Common myeloid progenitor, CD34-positive (primary cell): ENCODE measurements at regions not wholly inside any gene's neighbourhood (a gene's known extent, or its start where the extent isn't known, plus 50 kb on each side); places are given as distances from the start of the nearest gene placed in this dataset.

Experiments used
- CTCF ChIA-PET: fragments of 350-600 bp; sonication (Branson Sonifier 250); formaldehyde crosslinking; loops from one replicate; lab custom pipeline; 2021; ENCODE audit warnings: antibody characterized with exemption; lab: Charles Lee
- POLR2A ChIA-PET: fragments of 350-600 bp; sonication (Branson Sonifier 250); formaldehyde crosslinking; loops from one replicate; lab custom pipeline; 2021; ENCODE audit warnings: antibody characterized with exemption; lab: Charles Lee
- DNase-seq, 3 donors: peaks; one replicate each; pipeline versions ENCODE4 v3.0.0 to v3.0.0-alpha.2; 2013
- H3K27ac ChIP-seq, 2 experiments: 1 replicate in 1 of 2; 2 replicates in 1 of 2; pipeline ENCODE4 v1.7.0; 2013; ENCODE audit warnings: inconsistent platforms in 2 of 2, low read length in 2 of 2, mild to moderate bottlenecking in 2 of 2, low read depth in 1 of 2, moderate library complexity in 1 of 2; ENCODE audit not compliant: severe bottlenecking in 2 of 2, insufficient read depth in 1 of 2, poor library complexity in 1 of 2
- H3K27me3 ChIP-seq, 5 experiments: replicated peaks in 2 of 5; 1 replicate in 3 of 5; 2 replicates in 2 of 5; pipeline versions ENCODE4 v1.6.1 to v1.7.0; 2013; ENCODE audit warnings: low read length in 4 of 5, mild to moderate bottlenecking in 2 of 5, moderate library complexity in 2 of 5, inconsistent platforms in 1 of 5; ENCODE audit not compliant: insufficient read depth in 5 of 5, control insufficient read depth in 4 of 5
- H3K36me3 ChIP-seq, 4 experiments: 1 replicate in 2 of 4; 2 replicates in 2 of 4; pipeline versions ENCODE4 v1.6.1 to v1.7.0; 2013; ENCODE audit warnings: low read length in 3 of 4, control low read depth in 1 of 4, mild to moderate bottlenecking in 1 of 4; ENCODE audit not compliant: control insufficient read depth in 4 of 4, insufficient read depth in 4 of 4
- H3K4me1 ChIP-seq, 4 experiments: 1 replicate in 3 of 4; 2 replicates in 1 of 4; pipeline versions ENCODE4 v1.6.1 to v1.7.1; 2013; ENCODE audit warnings: low read length in 3 of 4, mild to moderate bottlenecking in 3 of 4, control low read depth in 1 of 4, inconsistent platforms in 1 of 4, moderate library complexity in 1 of 4; ENCODE audit not compliant: control insufficient read depth in 4 of 4, insufficient read depth in 4 of 4; ENCODE audit errors: control extremely low read depth in 1 of 4
- H3K4me3 ChIP-seq, 7 experiments: 1 replicate in 4 of 7; 2 replicates in 3 of 7; pipeline versions ENCODE4 v1.5.1 to v1.7.0; 2013; ENCODE audit warnings: mild to moderate bottlenecking in 7 of 7, low read length in 6 of 7, moderate library complexity in 6 of 7, inconsistent platforms in 2 of 7, low read depth in 2 of 7, control low read depth in 1 of 7; ENCODE audit not compliant: insufficient read depth in 4 of 7, control insufficient read depth in 1 of 7; ENCODE audit errors: extremely low read depth in 1 of 7
- H3K9me3 ChIP-seq, 5 experiments: 1 replicate in 4 of 5; 2 replicates in 1 of 5; pipeline versions ENCODE4 v1.6.1 to v1.7.1; 2013; ENCODE audit warnings: low read length in 4 of 5, mild to moderate bottlenecking in 2 of 5, inconsistent platforms in 1 of 5, low read depth in 1 of 5, moderate library complexity in 1 of 5; ENCODE audit not compliant: control insufficient read depth in 4 of 5, insufficient read depth in 2 of 5; ENCODE audit errors: control extremely low read depth in 1 of 5
- WGBS: methylation state at CpG from one replicate; pipeline ENCODE4 v1.1.5; 2013; ENCODE audit not compliant: insufficient coverage; 5-methylcytosine and 5-hydroxymethylcytosine counted together

DNA sequence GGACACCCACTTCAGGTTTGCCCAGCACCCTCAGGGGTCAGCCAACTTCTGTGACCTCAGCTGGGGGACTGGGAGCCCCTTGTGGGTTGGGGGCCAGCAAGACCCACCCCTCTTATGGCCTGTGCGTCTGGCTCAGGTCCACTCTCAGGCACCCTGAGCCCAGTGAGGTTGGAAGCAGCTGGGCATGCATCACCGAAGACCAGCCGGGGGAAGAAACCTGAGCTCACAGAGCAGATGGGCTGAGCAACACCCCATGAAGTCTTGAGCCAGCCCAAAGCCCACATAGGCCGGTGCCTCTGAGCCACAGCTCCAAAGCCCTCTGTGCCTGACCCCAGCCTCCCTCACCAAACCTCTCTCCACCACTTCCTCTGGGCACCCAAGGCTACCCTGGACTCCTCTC lies 166.7 kb downstream of the RBFOX3 start:
- ChIA-PET POLR2A (no interaction called here), CTCF (no interaction called here)
- H3K27ac ChIP-seq = no peak overlapping the region
- H3K27me3 ChIP-seq = peaks cover 0 to 14% (median 4%) of the 10 kb centered on the region in 5 experiments
- WGBS = 91% methylated on average over 4 of the region's 4 CpGs
- peaks cover 0 to 2% (median 0%) of the 10 kb centered on the region in 5 experiments for H3K9me3 ChIP-seq
- no peak for DNase-seq
- no peaks in the 10 kb centered on the region for H3K4me1 ChIP-seq
- no peaks in the 10 kb centered on the region for H3K36me3 ChIP-seq
- H3K4me3 ChIP-seq = no peak overlapping the region

GRCh38 chr17:79443026-79443425 lies 167.8 kb downstream of the RBFOX3 start:
- peaks cover 0 to 2% (median 0%) of the 10 kb centered on the region in 5 experiments for H3K9me3 ChIP-seq
- H3K27me3 ChIP-seq = peaks cover 0 to 21% (median 3%) of the 10 kb centered on the region in 5 experiments
- no peak for DNase-seq
- no peaks in the 10 kb centered on the region for H3K4me1 ChIP-seq
- ChIA-PET POLR2A (no interaction called here), CTCF (no interaction called here)
- H3K36me3 ChIP-seq = no peaks in the 10 kb centered on the region
- WGBS = 100% methylated on average over 9 of the region's 10 CpGs
- H3K4me3 ChIP-seq = no peak overlapping the region
- no peak overlapping the region for H3K27ac ChIP-seq

- Histone ChIP-seq H3K4me1 (no peaks in the 10 kb centered on the region), H3K27ac (no peak overlapping the region), H3K36me3 (no peaks in the 10 kb centered on the region), H3K9me3 (no peaks in the 10 kb centered on the region), H3K27me3 (peaks cover 0 to 33% (median 3%) of the 10 kb centered on the region in 5 experiments), H3K4me3 (no peak overlapping the region)
- CTCF ChIA-PET = no interaction called here
- POLR2A ChIA-PET = no interaction called here
- 87% methylated on average over 12 of the region's 15 CpGs for WGBS
- DNase-seq = no peak
These were observed 169.3 kb downstream of the RBFOX3 start for GRCh38 chr17:79441356-79442160.

DNA sequence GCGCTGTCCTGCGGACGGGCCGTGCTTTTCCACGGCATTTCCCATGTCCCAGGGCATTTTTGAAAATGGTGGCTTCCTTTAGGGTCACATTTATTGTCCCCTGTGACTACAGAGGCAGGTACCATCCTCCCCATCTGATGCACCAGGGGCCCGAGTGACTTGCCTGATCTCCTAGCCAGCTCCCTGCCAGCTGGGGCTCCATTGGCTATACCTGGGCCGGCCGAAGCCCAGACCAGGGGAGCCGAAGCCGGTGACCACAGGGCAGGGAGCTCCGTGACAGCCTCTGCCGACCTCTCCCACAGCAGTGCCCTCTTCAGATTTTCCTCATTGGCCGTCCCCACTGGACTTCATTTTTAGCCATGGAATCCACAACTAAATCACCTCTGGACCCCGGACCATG lies 170.6 kb downstream of the RBFOX3 start:
- no peak for DNase-seq
- ChIA-PET CTCF (no interaction called here), POLR2A (no interaction called here)
- peaks cover 0 to 33% (median 3%) of the 10 kb centered on the region in 5 experiments for H3K27me3 ChIP-seq
- H3K9me3 ChIP-seq = no peaks in the 10 kb centered on the region
- H3K4me1 ChIP-seq = no peaks in the 10 kb centered on the region
- H3K4me3 ChIP-seq = no peak overlapping the region
- no peak overlapping the region for H3K27ac ChIP-seq
- 82% methylated on average over 14 of the region's 14 CpGs for WGBS
- H3K36me3 ChIP-seq = no peaks in the 10 kb centered on the region

DNA sequence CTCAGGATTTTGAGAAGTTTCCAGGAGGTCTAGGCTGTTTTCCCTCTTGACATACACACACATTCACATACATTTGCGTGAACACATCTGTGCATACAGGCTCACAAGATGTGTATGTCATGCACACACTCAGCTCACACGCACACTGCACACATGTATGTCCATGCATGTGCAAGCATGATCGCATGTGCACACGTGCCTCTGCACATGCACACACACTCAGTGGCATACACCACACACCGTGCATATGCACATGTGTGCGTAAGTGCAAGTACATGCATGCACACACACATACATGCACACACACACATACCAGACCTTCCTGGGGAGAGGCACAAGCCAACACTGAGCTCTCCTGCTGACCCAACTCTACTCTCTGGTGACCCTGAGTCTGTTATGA lies 171.4 kb downstream of the RBFOX3 start:
- Histone ChIP-seq H3K27ac (no peak overlapping the region), H3K27me3 (peaks cover 0 to 34% (median 3%) of the 10 kb centered on the region in 5 experiments), H3K4me1 (no peaks in the 10 kb centered on the region), H3K36me3 (no peaks in the 10 kb centered on the region), H3K4me3 (no peak overlapping the region), H3K9me3 (no peaks in the 10 kb centered on the region)
- DNase-seq = no peak
- WGBS = 95% methylated on average over 5 of the region's 6 CpGs
- ChIA-PET CTCF (no interaction called here), POLR2A (no interaction called here)

DNA sequence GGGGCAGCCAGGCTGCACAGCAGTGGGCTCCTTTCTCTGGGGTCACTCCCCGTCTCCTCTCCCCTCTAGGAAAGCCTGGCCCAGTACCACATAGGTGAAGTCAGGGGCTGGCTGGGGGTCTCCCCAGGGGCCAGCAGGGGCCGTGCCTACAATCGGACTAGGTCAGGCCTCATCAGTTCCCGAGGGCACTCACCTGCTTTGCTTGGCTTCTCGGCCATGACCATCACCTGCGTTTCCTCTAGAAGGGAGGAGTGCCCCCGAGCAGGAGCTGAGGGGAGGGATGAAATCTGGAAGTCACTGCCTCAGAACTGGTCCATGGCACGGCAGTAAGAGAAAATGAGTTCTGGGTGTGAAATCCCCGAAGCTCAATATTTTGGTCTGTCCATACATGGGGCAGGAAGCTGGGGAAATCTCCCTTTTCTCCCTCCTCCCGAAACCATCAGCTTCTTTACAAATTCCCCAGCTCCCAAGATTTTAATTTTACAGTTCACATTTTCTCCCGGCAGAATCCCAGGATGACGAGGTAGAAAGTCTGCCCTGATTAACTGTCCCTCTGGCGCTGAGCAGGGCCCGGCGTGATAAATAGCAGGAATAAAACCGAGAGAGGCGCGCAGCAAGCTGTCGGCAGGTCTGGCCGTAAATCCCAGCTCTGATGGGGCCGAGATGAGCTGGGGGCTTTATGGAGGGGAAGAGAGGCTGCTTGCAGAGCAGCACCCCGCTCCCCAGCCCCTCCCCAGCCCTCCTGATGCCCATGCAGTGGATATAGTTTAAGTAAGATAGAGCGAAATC lies 172.1 kb downstream of the RBFOX3 start:
- DNase-seq = no peak
- CTCF ChIA-PET = no interaction called here

GRCh38 chr17:79438058-79438457 lies 172.8 kb downstream of the RBFOX3 start:
- H3K4me1 ChIP-seq = no peaks in the 10 kb centered on the region
- H3K36me3 ChIP-seq = no peaks in the 10 kb centered on the region
- H3K9me3 ChIP-seq = no peaks in the 10 kb centered on the region
- no peak for DNase-seq
- no peak overlapping the region for H3K27ac ChIP-seq
- H3K4me3 ChIP-seq = no peak overlapping the region
- WGBS = 56% methylated on average over 2 of the region's 4 CpGs
- peaks cover 0 to 46% (median 3%) of the 10 kb centered on the region in 5 experiments for H3K27me3 ChIP-seq
- ChIA-PET CTCF (no interaction called here), POLR2A (no interaction called here)

More for the DNA sequence above, 172.1 kb downstream of the RBFOX3 start:
- Histone ChIP-seq H3K27me3 (peaks cover 0 to 40% (median 3%) of the 10 kb centered on the region in 5 experiments), H3K9me3 (no peaks in the 10 kb centered on the region), H3K4me3 (no peak overlapping the region), H3K27ac (no peak overlapping the region), H3K36me3 (no peaks in the 10 kb centered on the region), H3K4me1 (no peaks in the 10 kb centered on the region)
- POLR2A ChIA-PET = no interaction called here
- WGBS = 82% methylated on average over 18 of the region's 23 CpGs
